Vagina (tissue), 2 donors: ENCODE measurements at regions not wholly inside any gene's neighbourhood (a gene's known extent, or its start where the extent isn't known, plus 50 kb on each side); places are given as distances from the start of the nearest gene placed in this dataset.

Experiments
- DNase-seq, 2 donors: peaks; one replicate each; pipeline ENCODE4 v3.0.0-alpha.2; 2017; ENCODE audit errors: extremely low spot score in 2 of 2
- H3K27ac ChIP-seq: fragments of 200-600 bp; sonication (generic); one replicate; pipeline ENCODE4 v1.5.1; 2019
- H3K27me3 ChIP-seq: fragments of 200-600 bp; sonication (generic); one replicate; pipeline ENCODE4 v1.5.1; 2019
- H3K36me3 ChIP-seq, 2 donors: fragments of 200-600 bp; sonication (generic); one replicate each; pipeline ENCODE4 v1.5.1; 2017 to 2019
- H3K4me1 ChIP-seq: fragments of 200-600 bp; sonication (generic); one replicate; pipeline ENCODE4 v1.5.1; 2019
- H3K4me3 ChIP-seq, 2 donors: fragments of 200-600 bp; sonication (generic); 1 replicate in 1 of 2; 2 replicates in 1 of 2; pipeline ENCODE4 v1.5.1; 2016 to 2019
- H3K9me3 ChIP-seq: fragments of 200-600 bp; sonication (generic); one replicate; pipeline ENCODE4 v1.5.1; 2019
- POLR2A ChIP-seq, 2 donors: fragments of 450-650 bp; IDR thresholded peaks; one replicate each; pipeline ENCODE4 v1.6.1; 2017; ENCODE audit warnings: antibody characterized with exemption in 2 of 2, mild to moderate bottlenecking in 2 of 2, moderate library complexity in 2 of 2
- POLR2AphosphoS5 ChIP-seq, 2 donors: sonication (generic); formaldehyde crosslinking; IDR thresholded peaks; one replicate each; pipeline ENCODE4 v1.9.0; 2017; ENCODE audit warnings: antibody characterized with exemption in 2 of 2, mild to moderate bottlenecking in 2 of 2, low read depth in 1 of 2; ENCODE audit not compliant: insufficient read depth in 1 of 2
- intact Hi-C: fragments of 100-400 bp; cut with DNase I; formaldehyde crosslinking; loops from one replicate; pipeline ENCODE4 v1.15.1; 2023
- TF ChIP-seq, protein P1 (sequence below), 3 experiments: fragments of 450-650 bp in 2 of 3; fragments of 200-600 bp in 1 of 3; sonication (generic) in 1 of 3; IDR thresholded peaks; one replicate each; pipeline ENCODE4 v1.5.1; 2017 to 2019; ENCODE audit warnings: antibody characterized with exemption in 3 of 3, mild to moderate bottlenecking in 2 of 3, moderate library complexity in 2 of 3

DNA sequence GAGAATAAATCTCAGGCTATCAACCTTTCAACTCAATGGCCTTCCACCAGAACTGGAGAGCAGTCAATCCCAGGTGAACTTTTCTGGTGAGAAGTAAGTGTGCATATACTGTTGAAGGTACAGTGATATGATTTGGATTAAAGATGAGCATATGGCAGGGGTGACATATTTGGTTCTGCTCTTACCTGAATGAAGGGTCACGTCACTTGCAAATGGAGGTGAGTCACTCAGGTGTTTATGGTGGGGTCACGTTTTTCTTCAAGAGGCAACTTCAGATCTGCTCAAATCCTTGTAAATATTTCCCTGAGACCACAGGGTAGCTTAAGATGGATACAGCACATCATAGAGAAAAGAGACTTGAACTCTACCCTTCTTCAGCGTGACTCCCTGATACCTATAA lies 143.2 kb downstream of the BRMS1L start:
- TF ChIP-seq, protein P1, sequence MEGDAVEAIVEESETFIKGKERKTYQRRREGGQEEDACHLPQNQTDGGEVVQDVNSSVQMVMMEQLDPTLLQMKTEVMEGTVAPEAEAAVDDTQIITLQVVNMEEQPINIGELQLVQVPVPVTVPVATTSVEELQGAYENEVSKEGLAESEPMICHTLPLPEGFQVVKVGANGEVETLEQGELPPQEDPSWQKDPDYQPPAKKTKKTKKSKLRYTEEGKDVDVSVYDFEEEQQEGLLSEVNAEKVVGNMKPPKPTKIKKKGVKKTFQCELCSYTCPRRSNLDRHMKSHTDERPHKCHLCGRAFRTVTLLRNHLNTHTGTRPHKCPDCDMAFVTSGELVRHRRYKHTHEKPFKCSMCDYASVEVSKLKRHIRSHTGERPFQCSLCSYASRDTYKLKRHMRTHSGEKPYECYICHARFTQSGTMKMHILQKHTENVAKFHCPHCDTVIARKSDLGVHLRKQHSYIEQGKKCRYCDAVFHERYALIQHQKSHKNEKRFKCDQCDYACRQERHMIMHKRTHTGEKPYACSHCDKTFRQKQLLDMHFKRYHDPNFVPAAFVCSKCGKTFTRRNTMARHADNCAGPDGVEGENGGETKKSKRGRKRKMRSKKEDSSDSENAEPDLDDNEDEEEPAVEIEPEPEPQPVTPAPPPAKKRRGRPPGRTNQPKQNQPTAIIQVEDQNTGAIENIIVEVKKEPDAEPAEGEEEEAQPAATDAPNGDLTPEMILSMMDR (IDR thresholded peaks at IDR 0.05) = no peak
- TF ChIP-seq POLR2AphosphoS5 (IDR thresholded peaks at IDR 0.05; ENCODE audit: insufficient read depth in 1 of 2, low read depth in 1 of 2) = no peak
- no peak for TF ChIP-seq POLR2A (IDR thresholded peaks at IDR 0.05)
- DNase-seq = no peak
- H3K36me3 ChIP-seq = no peaks in the 10 kb centered on the region
- no peaks in the 10 kb centered on the region for H3K9me3 ChIP-seq
- H3K4me3 ChIP-seq = no peak overlapping the region
- no peaks in the 10 kb centered on the region for H3K4me1 ChIP-seq
- no peak overlapping the region for H3K27ac ChIP-seq
- H3K27me3 ChIP-seq = no peaks in the 10 kb centered on the region
- intact Hi-C loops = no loop called here

DNA sequence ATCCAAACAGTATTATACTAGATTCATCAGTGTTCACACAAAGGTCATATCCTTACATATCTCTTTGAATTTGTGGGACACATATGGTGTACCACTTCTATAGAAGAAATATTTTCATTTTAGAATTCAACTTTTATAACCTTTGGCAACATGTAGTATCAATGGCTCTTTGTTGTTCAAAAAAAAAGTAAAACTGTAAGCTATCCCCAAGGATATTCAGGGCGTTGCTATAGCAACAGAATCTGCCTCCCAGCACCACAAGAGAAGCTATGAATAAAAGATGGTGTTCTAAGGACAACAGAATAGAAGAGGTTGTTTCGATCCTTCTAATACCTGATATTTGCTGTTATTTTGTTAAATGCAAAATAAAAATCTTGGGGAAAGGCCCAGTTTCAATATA lies 139.3 kb downstream of the BRMS1L start:
- intact Hi-C loops = no loop called here
- no peaks in the 10 kb centered on the region for H3K4me1 ChIP-seq
- no peaks in the 10 kb centered on the region for H3K9me3 ChIP-seq
- no peak for DNase-seq
- H3K4me3 ChIP-seq = no peak overlapping the region
- no peak overlapping the region for H3K27ac ChIP-seq
- no peaks in the 10 kb centered on the region for H3K36me3 ChIP-seq
- no peaks in the 10 kb centered on the region for H3K27me3 ChIP-seq
- TF ChIP-seq POLR2AphosphoS5 (IDR thresholded peaks at IDR 0.05; ENCODE audit: insufficient read depth in 1 of 2, low read depth in 1 of 2) = no peak
- TF ChIP-seq POLR2A (IDR thresholded peaks at IDR 0.05) = no peak
- TF ChIP-seq, protein P1 (IDR thresholded peaks at IDR 0.05) = no peak

DNA sequence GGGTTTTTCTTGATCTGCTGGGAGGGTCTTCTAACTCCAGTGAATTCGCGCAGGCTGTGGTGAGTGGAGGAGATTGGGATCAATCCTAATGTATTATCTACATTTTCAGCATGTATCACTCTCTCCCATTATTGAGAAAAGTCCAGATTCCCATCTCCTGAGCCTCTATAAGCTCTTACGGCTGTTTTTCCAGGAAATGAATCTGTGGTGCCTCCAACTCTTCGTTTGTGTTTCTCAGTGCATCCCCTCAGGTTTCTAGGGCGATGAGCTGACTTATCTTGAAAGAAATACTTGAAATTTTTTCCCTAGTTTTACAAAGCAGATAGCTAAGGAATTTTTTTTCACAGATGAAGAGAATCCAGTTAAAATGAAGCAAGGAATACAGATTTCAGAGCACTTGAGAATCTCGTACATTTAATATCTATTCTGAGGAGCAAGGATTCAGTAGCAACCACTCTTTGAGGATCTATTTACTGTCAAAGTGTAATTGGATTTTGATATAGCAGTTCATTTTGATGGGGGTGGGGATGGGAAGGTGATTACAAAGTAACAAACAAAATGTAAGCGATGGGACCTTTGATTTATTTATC lies 138.7 kb downstream of the BRMS1L start:
- no peak for DNase-seq
- no peak overlapping the region for H3K4me3 ChIP-seq
- TF ChIP-seq POLR2AphosphoS5 (IDR thresholded peaks at IDR 0.05; ENCODE audit: insufficient read depth in 1 of 2, low read depth in 1 of 2) (no peak), POLR2A (IDR thresholded peaks at IDR 0.05) (no peak)
- TF ChIP-seq, protein P1 (IDR thresholded peaks at IDR 0.05) = no peak
- no peaks in the 10 kb centered on the region for H3K36me3 ChIP-seq
- H3K4me1 ChIP-seq = no peaks in the 10 kb centered on the region
- H3K27me3 ChIP-seq = no peaks in the 10 kb centered on the region
- H3K9me3 ChIP-seq = no peaks in the 10 kb centered on the region
- intact Hi-C loops = no loop called here
- no peak overlapping the region for H3K27ac ChIP-seq

DNA sequence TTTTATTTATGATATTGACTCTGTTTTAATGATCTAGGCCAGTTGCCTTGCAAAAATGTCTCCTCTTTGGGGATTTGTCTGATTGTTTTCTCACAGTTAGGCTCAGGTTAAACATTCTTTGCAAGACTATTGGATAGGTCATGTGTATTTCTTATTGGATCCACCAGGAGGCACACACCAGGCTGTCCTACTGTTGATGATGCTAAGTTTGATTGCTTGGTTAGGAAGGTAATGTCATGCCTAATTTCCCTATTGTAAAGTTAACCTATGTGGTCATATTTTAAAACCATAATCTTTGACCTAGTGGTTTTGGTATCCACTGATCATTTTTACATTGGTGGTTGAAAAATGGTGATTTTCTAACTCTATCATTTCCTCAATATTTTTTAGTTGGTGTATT lies 137.1 kb downstream of the BRMS1L start:
- intact Hi-C loops = no loop called here
- Histone ChIP-seq H3K27me3 (no peaks in the 10 kb centered on the region), H3K4me3 (no peak overlapping the region), H3K36me3 (no peaks in the 10 kb centered on the region), H3K9me3 (no peaks in the 10 kb centered on the region), H3K4me1 (no peaks in the 10 kb centered on the region), H3K27ac (no peak overlapping the region)
- TF ChIP-seq POLR2A (IDR thresholded peaks at IDR 0.05) (no peak), POLR2AphosphoS5 (IDR thresholded peaks at IDR 0.05; ENCODE audit: insufficient read depth in 1 of 2, low read depth in 1 of 2) (no peak)
- TF ChIP-seq, protein P1 (IDR thresholded peaks at IDR 0.05) = no peak
- DNase-seq = no peak

DNA sequence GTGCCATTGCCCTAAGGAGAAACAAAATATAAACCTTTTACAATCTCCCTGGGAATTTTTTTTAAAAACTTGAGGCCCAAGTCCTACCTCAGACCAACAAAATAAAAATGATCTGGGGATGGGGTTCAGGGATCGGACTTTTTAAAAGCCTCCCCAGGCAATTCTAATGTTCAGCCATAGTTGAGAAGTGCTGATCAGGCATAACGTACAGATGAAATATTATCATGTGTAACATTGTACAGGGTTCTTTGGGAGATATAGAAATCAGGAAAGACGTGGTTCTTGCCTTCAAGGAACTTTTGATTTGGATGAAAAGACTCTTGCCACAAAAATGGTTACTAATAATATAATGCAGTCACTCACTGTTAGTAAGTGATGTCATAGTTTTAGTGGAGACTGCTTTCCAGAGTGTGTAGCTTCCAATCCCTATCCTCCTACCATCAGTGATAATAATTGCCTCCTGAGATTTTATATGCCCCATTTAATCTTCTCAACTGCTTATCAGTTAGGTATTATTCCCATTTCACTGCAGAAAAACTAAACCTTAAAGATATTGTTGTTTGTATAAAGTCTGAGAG lies 135.6 kb downstream of the BRMS1L start:
- no peaks in the 10 kb centered on the region for H3K9me3 ChIP-seq
- H3K4me3 ChIP-seq = no peak overlapping the region
- intact Hi-C loops = no loop called here
- no peaks in the 10 kb centered on the region for H3K4me1 ChIP-seq
- no peaks in the 10 kb centered on the region for H3K36me3 ChIP-seq
- DNase-seq = no peak
- TF ChIP-seq, protein P1 (IDR thresholded peaks at IDR 0.05) = no peak
- TF ChIP-seq POLR2A (IDR thresholded peaks at IDR 0.05) (no peak), POLR2AphosphoS5 (IDR thresholded peaks at IDR 0.05; ENCODE audit: insufficient read depth in 1 of 2, low read depth in 1 of 2) (no peak)
- no peaks in the 10 kb centered on the region for H3K27me3 ChIP-seq
- H3K27ac ChIP-seq = no peak overlapping the region
